Natural killer cell treated with Interleukin-12 subunit alpha and Interleukin-12 subunit beta and Interleukin-15 and Interleukin-18, amount 100 ng/mL, for 72 hours (primary cell): ENCODE measurements at regions not wholly inside any gene's neighbourhood (a gene's known extent, or its start where the extent isn't known, plus 50 kb on each side); places are given as distances from the start of the nearest gene placed in this dataset.
A peak's percentile ranks its signal among the peaks of the same experiment; 100 is the strongest.

Experiments used
- ATAC-seq, 2 donors: fragments of 150-1000 bp; cut with Tn5 transposase in 1 of 2; sonication (Bioruptor Pico), chemical (Tn5 transposase) in 1 of 2; 2 replicates each; pipeline ENCODE4 v1.10.0; 2021
- DNase-seq: peaks from one replicate; pipeline ENCODE4 v3.0.0; 2022; ENCODE audit warnings: low spot score
- H3K27ac Mint-ChIP-seq, 2 donors: 1 replicate in 1 of 2; 2 replicates in 1 of 2; pipeline ENCODE4 v1.8.0; 2022; ENCODE audit warnings: mixed read lengths in 2 of 2, mild to moderate bottlenecking in 1 of 2, moderate library complexity in 1 of 2
- H3K27me3 Mint-ChIP-seq, 2 donors: 1 replicate in 1 of 2; 2 replicates in 1 of 2; pipeline ENCODE4 v1.8.0; 2022; ENCODE audit warnings: mixed read lengths in 2 of 2
- H3K36me3 Mint-ChIP-seq: one replicate; pipeline ENCODE4 v1.8.0; 2022; ENCODE audit warnings: mixed read lengths
- H3K4me1 Mint-ChIP-seq, 2 donors: 1 replicate in 1 of 2; 2 replicates in 1 of 2; pipeline ENCODE4 v1.8.0; 2022; ENCODE audit warnings: low read depth in 2 of 2, mixed read lengths in 2 of 2, mild to moderate bottlenecking in 1 of 2
- H3K4me3 Mint-ChIP-seq: one replicate; pipeline ENCODE4 v1.8.0; 2022; ENCODE audit warnings: mixed read lengths
- H3K9me3 Mint-ChIP-seq: 2 replicates; pipeline ENCODE4 v1.8.0; 2022; ENCODE audit warnings: mixed read lengths

DNA sequence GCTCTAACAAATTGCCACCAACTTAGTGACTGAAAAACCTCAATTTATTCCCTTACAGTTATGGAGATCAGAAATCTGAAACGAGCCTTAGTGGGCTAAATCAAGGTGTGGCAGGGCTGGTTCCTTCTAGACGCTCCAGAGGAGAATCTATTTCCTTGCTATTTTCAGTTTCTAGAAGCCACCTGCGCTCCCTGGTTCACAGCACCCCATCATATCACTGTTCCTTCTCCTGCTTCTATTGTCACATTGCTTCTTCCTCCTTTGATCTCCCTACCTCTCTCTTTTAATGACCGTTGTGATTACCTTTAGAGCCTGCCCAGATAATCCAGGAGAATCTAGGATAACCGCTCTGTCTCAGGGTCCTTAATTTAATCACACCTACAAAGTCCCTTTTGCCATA, 596.6 kb downstream of the PLCL1 start:
- ATAC-seq: no peak
- Mint-ChIP-seq H3K27ac (no peak overlapping the region), H3K9me3 (peaks cover 5% of the 10 kb centered on the region), H3K4me1 (no peaks in the 10 kb centered on the region), H3K4me3 (no peak overlapping the region), H3K36me3 (no peaks in the 10 kb centered on the region), H3K27me3 (peaks cover 5 to 9% of the 10 kb centered on the region in 2 donors)
- no peak for DNase-seq

DNA sequence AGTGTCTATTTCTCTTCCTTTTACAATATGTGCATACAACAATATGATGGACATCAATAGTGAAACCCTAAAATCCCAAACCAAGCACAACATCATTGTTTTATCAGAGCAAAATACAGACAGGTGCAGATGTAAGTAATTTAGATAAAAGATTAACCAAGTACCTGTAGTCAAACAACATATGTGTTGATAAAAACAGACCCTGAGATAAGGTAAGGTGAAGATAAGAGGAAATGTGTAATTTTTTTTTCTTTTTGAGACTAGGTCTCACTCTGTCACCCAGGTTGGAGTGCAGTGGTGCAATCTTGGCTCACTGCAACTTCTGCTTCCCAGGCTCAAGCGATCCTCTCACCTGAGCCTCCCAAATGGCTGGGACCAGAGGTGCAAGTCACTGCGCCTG, 589.8 kb downstream of the PLCL1 start:
- no peak for ATAC-seq
- Mint-ChIP-seq H3K27ac (no peak overlapping the region), H3K27me3 (peaks cover 12 to 23% of the 10 kb centered on the region in 2 donors), H3K9me3 (peaks cover 8% of the 10 kb centered on the region), H3K4me3 (no peak overlapping the region), H3K4me1 (no peaks in the 10 kb centered on the region), H3K36me3 (no peaks in the 10 kb centered on the region)
- DNase-seq: no peak

DNA sequence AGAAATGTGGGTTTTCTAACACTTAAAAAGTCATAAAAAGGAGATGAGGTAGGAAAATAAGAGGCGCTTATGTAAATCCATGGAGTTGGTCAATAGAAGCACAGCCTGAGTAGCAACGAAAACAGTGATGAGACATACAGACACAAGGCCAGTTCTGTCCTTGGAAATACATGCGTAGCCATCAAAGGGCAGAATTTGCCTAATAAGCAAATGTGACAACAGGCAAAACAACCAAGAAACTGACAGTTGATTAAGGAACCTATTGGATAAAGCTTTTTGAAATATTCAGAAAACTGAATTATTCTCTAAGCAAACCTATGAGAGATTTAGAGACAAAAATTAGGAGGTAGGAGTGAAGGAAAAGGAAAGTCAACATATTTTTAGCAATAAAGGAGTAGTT, 586.3 kb downstream of the PLCL1 start:
- ATAC-seq (no peak), DNase-seq (no peak)
- Mint-ChIP-seq H3K4me1 (no peaks in the 10 kb centered on the region), H3K27me3 (peaks cover 11 to 33% of the 10 kb centered on the region in 2 donors), H3K36me3 (no peaks in the 10 kb centered on the region), H3K27ac (no peak overlapping the region), H3K4me3 (no peak overlapping the region), H3K9me3 (peaks cover 3% of the 10 kb centered on the region)

DNA sequence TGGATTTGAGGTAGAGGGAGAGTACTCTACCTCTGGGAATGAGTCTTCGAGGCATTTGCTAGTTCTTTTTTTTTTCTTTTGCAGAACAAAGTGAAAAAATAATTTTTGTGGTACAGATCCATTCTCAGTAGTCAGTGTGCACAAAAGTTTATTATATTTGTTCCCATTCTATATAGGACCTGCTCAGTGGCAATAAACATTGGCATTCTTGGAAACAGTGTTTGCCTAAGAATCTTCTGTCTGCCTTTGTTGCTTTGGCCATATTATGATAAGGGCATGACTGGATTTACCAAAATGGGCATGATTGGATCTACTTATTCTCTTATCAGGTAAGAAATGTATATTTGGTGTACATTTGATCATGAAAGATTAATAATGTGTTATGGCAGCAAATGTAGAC, 583.3 kb downstream of the PLCL1 start:
- no peak overlapping the region for H3K4me3 Mint-ChIP-seq
- H3K27ac Mint-ChIP-seq: no peak overlapping the region
- no peak for ATAC-seq
- H3K36me3 Mint-ChIP-seq: no peaks in the 10 kb centered on the region
- H3K27me3 Mint-ChIP-seq: peaks cover 7 to 31% of the 10 kb centered on the region in 2 donors
- H3K9me3 Mint-ChIP-seq: peaks cover 3% of the 10 kb centered on the region
- H3K4me1 Mint-ChIP-seq: no peaks in the 10 kb centered on the region
- DNase-seq: no peak

DNA sequence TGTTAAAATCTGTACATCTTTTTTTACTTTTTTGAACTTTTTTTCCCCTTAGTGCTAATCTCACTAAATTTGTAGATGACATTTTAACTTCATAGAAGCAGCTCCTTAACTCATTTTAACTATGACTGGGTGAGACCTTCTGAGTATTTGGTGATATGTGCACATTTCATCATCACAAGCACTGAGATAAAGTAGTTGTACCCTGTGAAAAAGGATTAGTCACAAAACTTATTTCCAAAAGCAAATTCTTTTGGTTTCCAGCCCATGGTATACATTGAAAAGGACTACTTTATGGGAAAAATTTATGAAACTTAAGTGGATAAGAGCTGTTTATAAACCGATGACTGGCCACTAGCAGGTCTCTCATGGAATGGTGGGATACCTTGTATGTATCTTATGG, 581.5 kb downstream of the PLCL1 start:
- Mint-ChIP-seq H3K9me3 (no peaks in the 10 kb centered on the region), H3K36me3 (no peaks in the 10 kb centered on the region), H3K27me3 (peaks cover 12 to 43% of the 10 kb centered on the region in 2 donors), H3K4me3 (no peak overlapping the region), H3K27ac (no peak overlapping the region), H3K4me1 (no peaks in the 10 kb centered on the region)
- DNase-seq (no peak), ATAC-seq (no peak)

DNA sequence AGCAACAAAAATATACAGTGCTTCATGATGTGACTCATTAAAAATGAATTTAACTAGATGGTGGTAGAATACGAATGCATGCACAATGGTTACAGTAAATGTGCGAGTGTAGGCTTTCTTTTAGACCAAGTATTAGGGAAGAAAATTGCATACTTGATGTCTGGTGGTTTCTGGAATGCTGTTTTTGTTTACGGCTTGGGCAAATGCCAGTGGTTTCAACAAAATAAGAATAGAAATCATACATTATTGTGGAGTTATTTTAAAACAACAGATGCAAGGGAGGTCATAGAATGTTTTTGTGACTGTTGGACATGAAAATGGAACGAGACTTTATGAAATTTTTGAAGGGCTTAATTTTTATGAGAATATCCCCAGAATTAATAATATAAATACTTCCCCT, 580.9 kb downstream of the PLCL1 start:
- Mint-ChIP-seq H3K36me3 (no peaks in the 10 kb centered on the region), H3K4me1 (no peaks in the 10 kb centered on the region), H3K27me3 (peaks cover 17 to 48% of the 10 kb centered on the region in 2 donors), H3K4me3 (no peak overlapping the region), H3K27ac (no peak overlapping the region), H3K9me3 (peaks cover 4% of the 10 kb centered on the region)
- ATAC-seq (no peak), DNase-seq (no peak)

DNA sequence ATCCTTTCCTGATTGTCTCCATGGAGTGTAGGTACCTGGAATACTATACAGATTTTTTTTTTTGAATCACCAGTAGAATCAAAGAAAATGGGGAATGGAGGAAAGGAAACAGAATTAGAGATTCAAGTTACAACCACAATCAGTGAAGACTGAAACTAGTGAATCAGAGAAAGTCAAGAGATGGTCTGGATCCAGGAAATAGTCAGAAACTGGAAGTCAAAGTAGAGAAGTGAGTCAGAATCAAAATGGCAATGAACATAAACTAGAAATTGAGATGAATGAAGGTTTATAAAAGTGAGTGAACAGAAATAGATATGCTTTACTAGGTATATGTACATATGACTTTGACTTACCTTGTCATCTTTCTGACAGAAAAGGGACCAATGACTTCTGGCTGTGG, 579.0 kb downstream of the PLCL1 start:
- H3K4me3 Mint-ChIP-seq: no peak overlapping the region
- H3K27ac Mint-ChIP-seq: no peak overlapping the region
- H3K27me3 Mint-ChIP-seq: peaks cover 20 to 52% of the 10 kb centered on the region in 2 donors
- no peaks in the 10 kb centered on the region for H3K36me3 Mint-ChIP-seq
- no peak for ATAC-seq
- no peaks in the 10 kb centered on the region for H3K4me1 Mint-ChIP-seq
- H3K9me3 Mint-ChIP-seq: peaks cover 4% of the 10 kb centered on the region
- DNase-seq: no peak

DNA sequence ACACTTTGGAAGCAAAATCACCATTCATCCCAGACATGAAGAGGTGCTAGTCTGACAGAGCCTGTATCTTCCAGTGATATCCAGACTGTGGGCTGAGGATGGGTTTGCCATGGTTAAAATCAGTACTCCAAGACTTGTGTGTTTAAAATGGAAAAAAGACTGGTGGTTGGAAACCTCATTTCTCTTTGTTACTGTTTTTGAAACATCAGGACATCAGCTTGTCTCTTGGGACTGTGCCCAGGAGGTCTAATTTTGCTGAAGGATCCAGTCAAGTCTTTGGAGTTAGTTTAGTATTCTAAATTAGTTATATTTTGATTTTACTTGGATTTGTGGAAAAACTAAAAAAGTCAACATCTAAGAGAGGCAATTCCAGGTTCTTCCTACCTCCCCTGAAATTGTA, 578.4 kb downstream of the PLCL1 start:
- Mint-ChIP-seq H3K4me1 (no peaks in the 10 kb centered on the region), H3K27ac (no peak overlapping the region), H3K4me3 (no peak overlapping the region), H3K9me3 (peaks cover 4% of the 10 kb centered on the region), H3K27me3 (peaks cover 20 to 52% of the 10 kb centered on the region in 2 donors), H3K36me3 (no peaks in the 10 kb centered on the region)
- ATAC-seq (no peak), DNase-seq (no peak)

DNA sequence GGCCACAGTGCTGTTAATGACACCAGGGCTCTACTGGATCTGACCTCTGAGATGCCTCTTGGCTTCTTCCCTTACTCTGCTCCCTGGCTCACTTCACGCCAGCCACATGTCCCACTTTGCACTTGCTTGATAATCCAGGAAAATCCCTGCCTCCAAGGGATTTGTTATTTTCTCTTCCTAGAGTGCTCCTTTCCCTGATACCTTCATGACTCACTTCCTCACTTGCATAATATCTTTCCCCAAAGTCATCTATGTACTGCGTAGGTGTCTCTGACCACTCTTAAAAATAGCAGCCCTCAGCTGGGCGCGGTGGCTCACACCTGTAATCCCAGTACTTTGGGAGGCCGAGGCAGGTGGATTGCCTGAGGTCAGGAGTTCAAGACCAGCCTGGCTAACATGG, 572.3 kb downstream of the PLCL1 start:
- ATAC-seq (no peak), DNase-seq (no peak)
- H3K4me3 Mint-ChIP-seq: no peak overlapping the region

DNA sequence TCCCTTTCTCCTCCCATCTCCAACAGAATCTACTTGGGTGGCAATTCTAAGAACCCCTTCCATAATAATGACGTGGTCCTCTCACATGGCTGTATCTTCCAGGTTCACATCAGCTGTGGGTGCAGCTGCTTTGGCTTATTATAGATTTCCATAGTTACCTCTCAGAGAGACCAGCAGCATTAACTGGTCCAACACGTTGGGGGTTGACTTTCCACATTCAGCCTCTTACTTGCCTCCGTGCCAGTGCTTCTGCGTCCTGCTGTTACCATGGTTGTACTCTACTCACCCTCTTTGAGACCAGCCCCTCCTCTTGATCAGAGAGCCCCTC, 570.7 kb downstream of the PLCL1 start:
- Mint-ChIP-seq H3K4me1 (peaks cover 7 to 8% of the 10 kb centered on the region in 2 donors), H3K4me3 (no peak overlapping the region), H3K36me3 (no peaks in the 10 kb centered on the region), H3K9me3 (no peaks in the 10 kb centered on the region), H3K27me3 (peaks cover 23 to 62% of the 10 kb centered on the region in 2 donors), H3K27ac (no peak overlapping the region)
- ATAC-seq (no peak), DNase-seq (no peak)

More for the DNA sequence above, 572.3 kb downstream of the PLCL1 start:
- peaks cover 27 to 65% of the 10 kb centered on the region in 2 donors for H3K27me3 Mint-ChIP-seq
- peaks cover 4% of the 10 kb centered on the region for H3K9me3 Mint-ChIP-seq
- H3K36me3 Mint-ChIP-seq: no peaks in the 10 kb centered on the region
- H3K4me1 Mint-ChIP-seq: peaks cover 6 to 7% of the 10 kb centered on the region in 2 donors
- no peak overlapping the region for H3K27ac Mint-ChIP-seq

DNA sequence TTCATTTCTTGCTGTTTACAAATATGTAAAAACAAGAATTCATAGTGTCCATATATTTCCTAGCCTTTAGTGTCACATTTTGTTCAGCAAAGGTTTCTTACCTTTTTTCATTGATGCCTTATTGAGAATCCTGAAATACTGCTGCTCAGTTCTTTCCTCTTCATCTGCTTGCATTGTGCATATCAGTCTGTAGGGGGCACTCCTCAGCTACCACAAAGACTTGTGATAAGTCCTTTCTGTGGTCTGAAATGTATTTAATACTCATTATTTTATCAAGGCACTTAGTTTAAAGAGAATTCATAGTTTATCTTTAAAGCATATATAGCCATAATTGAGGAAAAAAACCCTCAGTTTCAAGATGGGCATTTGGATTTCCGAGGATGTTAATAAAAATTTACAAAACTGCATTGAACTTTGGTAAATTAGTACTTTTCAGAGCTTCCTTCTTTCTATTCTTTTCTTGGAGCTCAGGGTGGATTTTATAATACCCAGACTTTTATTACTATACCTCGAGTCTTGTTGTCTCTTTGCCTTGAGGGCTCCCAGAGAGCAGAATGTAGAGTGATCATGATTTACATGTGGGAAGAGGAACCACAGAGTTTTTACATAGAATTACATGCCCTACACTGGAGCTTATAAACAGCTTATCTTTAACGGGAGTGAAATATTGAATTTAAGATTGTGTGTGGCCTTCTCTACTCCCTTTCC, 570.1 kb downstream of the PLCL1 start:
- no peak overlapping the region for H3K4me3 Mint-ChIP-seq
- no peaks in the 10 kb centered on the region for H3K36me3 Mint-ChIP-seq
- peaks cover 23 to 64% of the 10 kb centered on the region in 2 donors for H3K27me3 Mint-ChIP-seq
- no peak overlapping the region for H3K27ac Mint-ChIP-seq
- no peaks in the 10 kb centered on the region for H3K9me3 Mint-ChIP-seq
- DNase-seq (no peak), ATAC-seq (no peak)
- H3K4me1 Mint-ChIP-seq: peaks cover 7 to 8% of the 10 kb centered on the region in 2 donors

DNA sequence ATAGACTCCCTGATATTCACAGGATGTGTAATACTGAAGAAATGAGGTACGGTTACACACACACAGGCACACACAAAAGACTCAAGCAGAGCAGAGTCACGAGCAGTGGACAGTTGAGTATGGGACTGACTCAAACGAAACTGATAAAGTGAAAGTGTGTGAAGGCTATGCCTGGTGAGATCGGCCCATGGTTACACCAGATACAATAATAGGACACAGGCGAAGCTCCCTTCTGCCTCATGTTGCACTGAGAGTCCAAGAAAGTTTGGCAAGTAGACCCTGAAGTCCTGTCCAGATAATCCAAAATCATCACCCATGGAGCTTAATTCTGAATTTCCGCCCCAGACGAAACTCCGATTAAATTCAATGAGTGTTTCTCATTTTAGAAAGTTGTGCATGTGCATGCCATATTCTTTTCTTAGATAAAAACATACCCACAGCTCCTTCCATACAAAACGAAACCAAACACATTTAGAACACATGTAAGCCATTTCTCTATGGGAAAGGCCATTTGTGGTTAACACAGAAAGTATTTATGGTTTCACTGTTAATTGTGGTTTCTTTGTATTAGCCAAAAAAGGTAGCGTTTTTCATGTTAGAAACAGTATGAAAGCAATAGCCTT, 567.6 kb downstream of the PLCL1 start:
- Mint-ChIP-seq H3K4me1 (peaks cover 7 to 8% of the 10 kb centered on the region in 2 donors), H3K4me3 (peak overlapping the region; percentile 32), H3K9me3 (no peaks in the 10 kb centered on the region), H3K27ac (no peak overlapping the region), H3K27me3 (peaks cover 21 to 68% of the 10 kb centered on the region in 2 donors), H3K36me3 (no peaks in the 10 kb centered on the region)
- peak; percentile 48 to 66 for ATAC-seq
- DNase-seq: no peak

DNA sequence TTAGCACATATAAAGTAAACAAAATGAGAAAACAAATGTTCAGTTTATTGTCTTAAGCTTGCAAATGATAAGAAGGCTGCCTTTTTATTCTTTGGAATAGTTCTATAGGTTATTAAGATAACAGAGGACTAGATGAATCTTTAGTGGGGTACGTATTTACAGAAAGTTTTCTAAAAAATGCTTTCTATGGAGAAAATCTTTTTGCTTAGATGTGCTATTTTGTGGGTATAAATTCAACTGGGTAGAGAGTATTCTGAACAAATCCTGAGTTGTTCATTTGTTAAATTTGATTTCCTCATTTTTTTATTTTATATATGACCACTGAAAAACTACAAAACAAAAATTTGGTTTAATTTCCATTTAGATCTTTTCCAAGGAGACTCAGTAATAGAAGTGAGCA, 566.9 kb downstream of the PLCL1 start:
- Mint-ChIP-seq H3K27ac (no peak overlapping the region), H3K36me3 (no peaks in the 10 kb centered on the region), H3K27me3 (peaks cover 19 to 68% of the 10 kb centered on the region in 2 donors), H3K9me3 (no peaks in the 10 kb centered on the region), H3K4me1 (peaks cover 7 to 8% of the 10 kb centered on the region in 2 donors), H3K4me3 (no peak overlapping the region)
- ATAC-seq: no peak
- DNase-seq: no peak

DNA sequence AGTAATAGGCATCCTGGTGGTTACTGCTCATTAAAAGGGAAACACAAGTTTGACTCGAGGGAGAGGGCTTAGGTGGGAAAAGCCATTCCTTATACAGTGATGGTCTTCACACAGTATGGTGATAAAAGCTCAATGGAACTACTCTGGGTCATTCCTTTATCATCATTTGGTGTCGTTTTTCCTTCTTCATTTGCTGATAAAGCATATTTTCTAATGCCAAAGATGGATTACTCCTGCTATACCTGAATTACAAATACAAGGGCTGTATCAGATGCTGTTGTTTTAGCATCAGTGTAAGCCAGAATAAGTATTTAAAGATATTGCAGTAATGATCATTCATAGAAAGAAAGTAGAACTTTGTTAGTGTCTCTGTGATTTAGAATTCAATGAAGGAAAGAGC, 563.7 kb downstream of the PLCL1 start:
- DNase-seq (no peak), ATAC-seq (no peak)
- no peak overlapping the region for H3K27ac Mint-ChIP-seq
- no peak overlapping the region for H3K4me3 Mint-ChIP-seq
- peaks cover 14 to 70% of the 10 kb centered on the region in 2 donors for H3K27me3 Mint-ChIP-seq
- H3K9me3 Mint-ChIP-seq: no peaks in the 10 kb centered on the region
- no peaks in the 10 kb centered on the region for H3K36me3 Mint-ChIP-seq
- peaks cover 7 to 8% of the 10 kb centered on the region in 2 donors for H3K4me1 Mint-ChIP-seq
